RCC 7860 (cell line): ENCODE measurements at regions not wholly inside any gene's neighbourhood (a gene's known extent, or its start where the extent isn't known, plus 50 kb on each side); places are given as distances from the start of the nearest gene placed in this dataset.

Source experiments
- DNase-seq: peaks from one replicate; pipeline ENCODE4 v3.0.0-alpha.2; 2015; ENCODE audit warnings: low spot score
- FAIRE-seq: peaks from 2 replicates; lab custom pipeline; 2012; peaks lifted over from hg19 to GRCh38; lab: Jason Lieb, UNC

DNA sequence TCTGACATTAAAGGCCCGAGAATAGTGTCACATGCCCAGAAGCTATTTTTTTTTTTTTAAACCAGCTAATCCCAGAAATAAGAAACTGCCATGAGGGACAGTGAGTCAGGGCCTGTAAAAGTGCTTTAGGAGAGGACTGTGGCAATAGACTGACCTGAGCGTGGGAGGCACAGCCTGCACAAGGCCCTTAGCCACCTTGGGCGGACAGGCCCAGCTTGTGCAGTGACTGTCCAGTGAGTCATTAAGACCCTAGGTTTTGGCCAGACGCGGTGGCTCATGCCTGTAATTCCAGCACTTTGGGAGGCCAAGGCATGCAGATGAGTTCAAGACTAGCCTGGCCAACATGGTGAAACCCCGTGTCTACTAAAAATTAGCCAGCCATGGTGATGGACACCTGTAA lies 343.0 kb upstream of the ZFHX3 start:
- peak; percentile 98 for DNase-seq
- peak; percentile 96 for FAIRE-seq

DNA sequence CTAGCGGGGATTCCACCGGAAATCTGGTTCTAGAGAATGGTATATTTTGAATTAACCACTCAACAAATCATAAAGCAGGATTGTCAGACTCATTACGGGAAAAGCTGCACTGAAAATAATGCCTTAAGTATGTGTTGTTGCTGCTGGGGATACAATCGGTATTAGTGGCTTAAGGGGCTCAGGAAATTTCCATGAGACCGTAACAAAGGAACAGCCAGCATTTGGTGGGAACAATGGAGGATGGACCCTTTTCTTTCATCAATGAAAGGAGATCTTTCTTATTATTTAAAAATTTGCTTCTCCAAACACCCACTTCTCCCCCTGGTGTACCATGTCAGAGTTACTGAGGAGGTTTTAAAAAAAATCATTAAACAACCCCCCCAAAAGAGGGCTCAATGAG lies 342.6 kb upstream of the ZFHX3 start:
- FAIRE-seq (no peak), DNase-seq (no peak)

DNA sequence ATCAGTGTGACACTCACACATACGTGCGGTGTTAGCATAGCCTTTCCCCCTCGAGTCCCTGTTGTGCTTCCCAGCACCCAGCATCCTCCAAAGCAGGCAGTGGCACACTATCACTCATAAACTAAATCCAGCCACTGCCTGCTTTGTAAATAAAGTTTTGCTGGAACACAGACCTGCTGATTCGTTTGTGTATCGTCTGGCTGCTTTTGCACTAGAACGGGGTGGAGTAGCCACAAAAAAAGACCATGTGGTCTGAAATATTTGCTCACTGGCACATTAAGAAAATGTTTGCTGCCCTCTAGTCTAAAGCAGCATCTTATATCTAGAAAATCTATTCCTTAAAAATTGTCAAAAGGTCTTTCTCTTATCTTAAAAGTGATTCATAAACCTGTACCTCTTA lies 341.2 kb upstream of the ZFHX3 start:
- DNase-seq (no peak), FAIRE-seq (no peak)

DNA sequence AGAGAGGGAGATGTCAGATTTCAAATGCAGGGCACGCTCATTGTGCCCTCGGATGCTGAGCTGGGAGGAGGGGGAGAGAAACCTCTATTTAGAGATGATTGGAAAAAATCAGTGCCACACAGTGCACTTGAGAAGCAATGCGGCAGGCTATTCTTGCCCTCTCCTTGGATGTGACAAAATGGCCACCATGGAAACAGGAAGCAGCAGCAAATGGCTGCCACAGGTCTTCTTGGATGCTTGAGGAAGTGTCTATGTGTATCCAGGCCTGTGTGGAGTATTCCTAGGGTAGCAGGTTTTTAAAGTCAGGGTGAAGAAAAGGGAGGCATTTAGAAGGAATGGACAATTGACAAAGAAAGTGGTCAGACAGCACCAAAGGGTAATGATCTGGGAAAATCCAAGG lies 340.1 kb upstream of the ZFHX3 start:
- DNase-seq (no peak), FAIRE-seq (no peak)

DNA sequence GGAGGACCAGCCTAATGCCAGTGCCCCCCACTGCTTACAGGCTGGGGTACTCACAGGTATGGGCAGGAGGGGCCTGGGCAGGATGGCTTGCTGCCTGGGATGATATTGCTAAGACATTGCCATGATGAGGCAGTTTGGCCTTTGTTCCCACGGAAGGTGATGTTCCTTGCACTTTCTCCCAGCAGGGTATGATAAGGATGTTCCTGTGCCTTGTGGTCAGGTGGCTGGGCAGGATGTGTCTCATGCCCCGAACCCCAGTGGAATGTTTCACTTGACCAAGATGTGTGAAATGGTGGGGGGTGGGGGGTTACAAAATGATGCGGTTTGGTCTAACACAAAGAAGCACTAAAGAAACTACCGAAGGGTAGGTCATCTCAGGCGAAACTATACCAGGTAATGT lies 337.8 kb upstream of the ZFHX3 start:
- peak; percentile 76 for FAIRE-seq
- peak; percentile 83 for DNase-seq

DNA sequence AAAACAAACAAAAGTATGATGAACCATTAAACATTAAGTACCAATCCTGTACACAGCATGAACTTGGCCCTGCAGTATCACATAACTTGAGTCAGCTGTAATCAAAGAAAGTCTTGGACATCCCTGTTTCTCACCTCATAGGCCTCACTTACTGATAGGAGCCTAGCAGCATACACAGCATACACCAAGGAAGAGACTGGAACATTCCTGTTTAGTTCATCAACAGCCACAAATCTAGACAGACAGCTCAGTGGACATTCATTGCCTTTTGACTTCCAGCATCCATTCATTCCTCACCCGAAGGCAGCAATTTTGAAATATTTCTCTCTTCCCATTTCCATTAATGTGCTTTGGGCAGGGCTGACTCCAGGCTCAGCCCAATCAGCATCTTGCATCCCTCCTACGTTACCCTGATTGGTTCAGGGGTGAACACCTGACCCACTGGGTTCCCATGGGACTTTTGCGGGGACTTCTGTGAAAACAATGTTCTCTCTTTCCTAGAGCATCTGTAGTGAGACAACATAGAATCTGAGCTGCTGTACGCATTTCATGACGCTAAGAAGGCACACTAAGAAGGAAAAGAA lies 336.7 kb upstream of the ZFHX3 start:
- FAIRE-seq (no peak), DNase-seq (peak; percentile 17)

DNA sequence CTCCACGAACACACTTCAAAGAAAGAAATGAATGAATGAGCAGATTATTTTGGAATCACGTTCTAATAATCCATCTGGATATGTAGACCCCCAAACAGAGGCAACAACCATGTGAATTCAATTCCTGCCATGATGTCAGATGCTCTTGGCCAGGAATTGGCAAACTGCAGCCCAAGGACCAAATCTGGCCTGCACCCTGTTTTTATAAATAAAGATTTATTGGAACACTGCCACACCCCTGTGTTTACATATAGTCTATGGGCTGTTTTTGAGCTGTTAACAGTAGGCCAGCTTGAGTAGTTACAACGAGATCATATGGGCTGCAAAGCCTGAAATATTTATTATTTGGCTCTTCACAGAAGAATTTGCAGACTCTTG lies 336.0 kb upstream of the ZFHX3 start:
- DNase-seq, result no peak
- no peak for FAIRE-seq

DNA sequence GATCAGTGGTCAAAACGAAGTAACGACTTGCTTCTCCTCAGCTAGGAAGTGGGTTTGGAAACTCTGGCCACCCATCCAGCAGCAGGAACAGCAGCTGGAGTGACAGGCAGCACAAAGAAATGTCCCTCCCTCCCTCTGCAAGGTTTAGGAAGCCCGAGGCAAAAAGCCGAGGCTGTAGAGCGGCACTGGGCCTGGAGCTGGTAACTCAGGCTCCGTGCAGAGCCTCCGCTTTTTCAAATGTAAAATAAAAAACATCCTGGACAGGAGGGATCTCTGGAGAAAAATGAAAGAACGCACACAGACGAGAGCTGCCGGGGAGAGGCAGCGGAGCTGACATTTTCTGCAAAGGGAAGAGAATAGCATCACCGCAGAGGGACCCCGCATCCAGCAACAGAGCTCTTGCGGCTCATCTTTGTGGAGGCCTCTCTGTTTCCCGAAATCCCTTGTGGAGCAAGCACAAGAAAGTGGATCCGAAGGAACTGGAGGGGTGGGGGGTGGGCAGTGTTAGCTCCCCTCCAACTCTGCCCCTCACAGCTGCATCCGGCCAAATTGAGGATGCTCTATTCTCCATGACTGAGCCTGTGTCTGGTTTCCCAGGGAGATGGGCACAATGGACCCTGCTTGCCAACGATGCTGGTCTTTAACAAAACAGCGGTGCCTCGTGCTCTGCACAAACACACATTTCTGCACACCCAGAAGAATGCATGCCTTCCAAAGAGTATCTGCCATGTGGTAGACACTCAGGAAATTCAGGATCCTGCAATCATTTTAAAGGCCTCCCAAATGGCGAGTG lies 335.5 kb upstream of the ZFHX3 start:
- no peak for FAIRE-seq
- no peak for DNase-seq

DNA sequence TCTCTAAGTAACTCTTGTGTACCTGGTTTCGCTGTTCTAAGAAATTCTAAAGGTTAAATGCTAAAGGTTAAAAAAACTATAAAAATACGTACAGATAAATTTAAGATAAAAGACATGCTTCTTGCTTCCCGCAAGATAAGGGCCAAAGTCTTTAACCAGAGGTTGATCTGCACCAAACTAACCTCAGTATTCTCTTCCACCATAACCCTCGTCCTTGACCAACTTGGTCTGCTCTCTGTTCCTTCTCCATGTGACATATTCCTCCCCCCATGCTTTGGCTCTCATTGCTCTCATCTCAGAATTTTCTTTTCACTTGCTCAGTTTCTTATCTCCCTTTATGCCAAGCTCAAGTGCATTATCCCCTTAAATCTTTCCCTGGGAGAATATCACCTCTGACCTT lies 330.5 kb upstream of the ZFHX3 start:
- DNase-seq, result no peak
- FAIRE-seq, result no peak

DNA sequence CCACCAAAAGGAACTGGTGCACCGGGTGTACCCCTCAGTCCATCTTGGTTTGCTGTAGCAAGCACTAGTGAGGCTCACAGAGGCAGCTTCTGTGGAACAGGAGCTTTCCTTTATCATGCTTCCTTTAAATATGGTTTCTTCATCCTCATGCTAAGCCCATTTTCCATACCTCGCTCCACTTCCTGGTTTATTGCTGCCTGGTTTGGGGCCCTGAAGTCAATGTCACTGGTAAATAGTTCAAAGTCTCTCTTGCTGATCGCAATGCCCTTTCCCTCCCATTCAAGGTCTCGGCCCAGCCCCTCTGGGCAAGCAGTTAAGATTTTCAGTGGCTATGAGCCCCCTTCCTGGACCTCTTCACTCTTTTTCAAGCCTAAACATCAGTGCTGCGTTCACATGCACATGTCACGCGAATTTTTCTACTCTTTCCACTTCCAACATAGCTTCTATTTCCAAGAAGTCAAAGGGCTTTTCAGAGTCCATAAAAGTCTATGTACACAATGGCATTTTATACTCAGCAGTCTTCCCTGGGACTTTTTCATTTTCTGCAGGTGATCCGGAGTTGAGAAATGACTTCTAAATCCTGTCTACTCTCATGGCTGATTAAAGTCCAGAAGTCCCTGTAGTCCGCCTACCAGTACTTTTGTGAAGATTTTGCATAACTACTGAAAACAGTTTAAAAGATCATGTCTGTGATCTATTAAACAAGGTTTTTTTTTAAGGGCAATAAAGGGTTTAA lies 323.8 kb upstream of the ZFHX3 start:
- no peak for DNase-seq
- no peak for FAIRE-seq

DNA sequence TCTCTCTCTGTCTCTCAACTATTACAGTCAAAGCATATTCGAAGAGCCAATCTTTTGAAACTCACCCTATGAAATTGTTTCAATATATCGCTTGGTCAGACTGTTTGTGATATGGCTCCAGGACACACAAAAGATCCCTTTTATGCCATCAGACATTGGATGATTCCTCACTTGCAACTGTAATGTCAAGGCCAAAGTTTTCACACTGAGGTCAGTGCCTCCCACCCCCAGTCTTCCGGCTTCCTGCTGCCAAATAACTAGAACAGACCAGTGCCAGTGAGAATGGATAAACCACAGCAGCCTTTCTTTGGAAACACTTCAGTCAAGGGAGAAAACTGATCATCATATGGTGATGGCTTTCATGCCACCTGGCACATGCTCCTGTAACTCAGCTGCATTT lies 321.9 kb upstream of the ZFHX3 start:
- FAIRE-seq, result no peak
- no peak for DNase-seq

DNA sequence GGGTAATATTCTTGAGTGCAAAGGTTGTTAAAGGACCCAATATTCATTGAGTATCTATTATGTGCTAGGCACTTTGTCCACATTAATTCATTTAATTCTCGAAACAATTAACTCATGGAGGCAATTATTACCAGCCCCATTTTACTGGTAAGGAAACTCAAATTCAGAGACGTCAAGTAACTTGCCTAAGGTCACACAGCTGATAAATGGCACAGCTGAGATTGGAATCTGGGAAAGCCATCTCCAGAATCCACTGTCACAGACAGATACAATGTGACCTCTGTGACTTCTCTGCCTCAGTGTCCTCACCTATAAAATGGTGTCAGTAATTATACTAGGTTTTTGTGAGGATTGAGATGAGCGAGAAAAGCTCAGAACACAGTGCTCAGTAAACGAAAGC lies 320.8 kb upstream of the ZFHX3 start:
- FAIRE-seq, result no peak
- DNase-seq, result no peak

DNA sequence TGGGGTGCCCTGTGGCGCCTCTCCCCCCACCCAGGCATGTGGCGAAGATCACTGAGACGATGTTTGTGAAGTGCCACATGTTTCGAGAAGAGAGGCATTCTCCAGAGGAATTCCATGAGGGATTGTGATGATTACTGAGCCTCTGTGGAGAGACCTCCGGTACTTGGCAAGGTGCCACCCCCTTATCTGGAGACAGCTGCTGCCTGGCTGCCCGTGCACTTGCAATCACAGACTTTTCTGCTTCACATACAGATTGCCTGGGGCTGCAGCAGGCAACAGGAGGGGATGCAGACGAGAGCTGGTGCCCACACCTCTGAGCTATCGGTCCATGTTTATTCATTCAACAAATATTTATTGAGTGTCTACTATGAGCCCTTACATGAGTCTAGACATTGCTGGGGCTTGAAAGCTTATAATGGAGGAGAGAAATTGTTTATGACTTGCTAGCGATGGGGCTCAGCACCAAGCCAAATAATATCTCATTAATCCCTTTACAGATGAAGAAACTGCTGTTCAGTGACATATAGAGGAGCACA lies 317.2 kb upstream of the ZFHX3 start:
- DNase-seq (peak; percentile 23), FAIRE-seq (no peak)

DNA sequence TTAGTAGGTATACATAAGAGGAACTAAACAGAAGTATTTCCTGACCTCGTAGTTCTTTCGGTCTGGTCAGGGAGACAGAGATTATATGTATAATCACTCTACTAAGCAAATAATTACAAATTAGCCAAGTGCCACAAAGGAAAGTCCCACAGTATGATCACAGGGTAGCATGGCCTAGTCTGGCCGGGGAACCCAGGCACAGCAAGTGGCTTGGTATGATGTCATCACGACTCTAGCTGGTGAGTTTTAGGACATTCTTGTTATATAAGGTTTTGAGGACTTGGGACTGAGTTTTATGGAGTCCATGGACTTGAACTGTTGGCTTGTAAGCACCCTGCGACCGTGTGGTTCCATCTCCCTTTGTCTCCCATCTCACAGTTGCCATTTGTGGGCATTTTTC lies 316.5 kb upstream of the ZFHX3 start:
- no peak for DNase-seq
- FAIRE-seq, result no peak

DNA sequence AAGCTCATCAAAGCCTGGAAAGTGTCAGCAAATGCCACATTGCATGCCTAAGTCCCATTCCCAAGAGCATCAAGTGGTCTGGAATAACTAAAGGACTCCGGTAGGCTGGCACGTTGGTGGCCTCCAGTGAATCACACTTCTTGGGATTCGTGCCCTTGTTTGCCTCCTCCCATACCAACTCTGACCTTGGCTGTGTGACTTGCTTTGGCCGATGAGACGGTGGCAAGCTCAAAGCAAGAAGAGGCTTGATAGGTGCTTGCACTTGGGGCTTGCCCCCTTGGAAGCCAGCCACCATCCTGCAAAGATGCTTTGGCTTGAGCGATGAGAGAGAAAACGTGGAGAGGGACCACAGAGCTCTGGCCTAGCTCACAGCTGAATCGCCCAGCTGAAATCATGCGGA lies 313.1 kb upstream of the ZFHX3 start:
- DNase-seq, result no peak
- no peak for FAIRE-seq

DNA sequence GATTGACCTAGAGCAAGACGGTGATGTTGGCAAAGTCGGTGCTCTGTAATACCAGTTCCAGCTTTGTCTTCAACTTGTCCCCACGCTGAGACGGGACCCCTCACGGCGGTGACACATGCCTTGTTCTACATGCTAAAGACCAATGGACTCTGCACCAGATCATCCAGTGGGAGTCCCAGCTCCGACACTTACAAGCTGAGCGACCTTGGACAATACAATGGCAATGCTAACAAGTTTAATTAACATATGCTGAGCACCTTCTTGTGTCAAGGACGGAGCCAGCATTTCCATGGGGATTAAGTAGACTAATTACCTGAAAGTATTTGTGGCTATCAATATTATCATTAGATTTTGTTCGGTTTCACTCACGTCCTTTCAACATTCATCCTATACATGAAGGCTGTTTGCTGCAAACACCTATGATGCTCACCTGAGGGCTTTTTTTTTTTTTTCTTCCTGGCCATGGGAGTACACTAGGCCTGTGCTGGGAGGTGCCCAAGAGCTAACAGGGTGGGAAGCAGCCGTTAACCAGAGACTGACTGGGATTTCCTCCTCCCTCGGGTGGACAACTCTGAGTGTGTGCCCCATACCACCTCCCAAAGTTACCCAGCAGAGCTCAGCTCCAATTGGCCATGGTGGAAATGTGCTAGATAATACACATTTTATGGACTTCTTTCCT lies 308.6 kb upstream of the ZFHX3 start:
- DNase-seq (no peak), FAIRE-seq (no peak)

DNA sequence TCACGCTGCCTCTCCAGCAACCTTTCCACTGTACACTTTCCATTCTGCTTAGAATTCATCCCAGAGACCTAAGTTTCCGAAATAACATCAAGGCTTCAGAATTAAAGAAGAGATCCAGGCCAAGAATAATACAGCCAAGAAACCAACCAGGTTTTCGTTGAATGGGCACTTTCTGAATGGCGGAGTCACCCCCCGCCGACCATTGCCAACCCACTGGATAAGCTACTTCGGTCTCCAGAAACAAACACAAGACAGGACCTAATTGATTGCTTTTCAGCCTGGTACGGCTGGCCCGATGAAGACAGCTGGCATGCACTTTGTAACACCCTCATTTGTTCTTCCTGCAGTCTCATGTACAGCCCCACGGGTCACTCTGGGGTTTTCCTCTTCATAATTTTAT lies 308.1 kb upstream of the ZFHX3 start:
- no peak for FAIRE-seq

DNA sequence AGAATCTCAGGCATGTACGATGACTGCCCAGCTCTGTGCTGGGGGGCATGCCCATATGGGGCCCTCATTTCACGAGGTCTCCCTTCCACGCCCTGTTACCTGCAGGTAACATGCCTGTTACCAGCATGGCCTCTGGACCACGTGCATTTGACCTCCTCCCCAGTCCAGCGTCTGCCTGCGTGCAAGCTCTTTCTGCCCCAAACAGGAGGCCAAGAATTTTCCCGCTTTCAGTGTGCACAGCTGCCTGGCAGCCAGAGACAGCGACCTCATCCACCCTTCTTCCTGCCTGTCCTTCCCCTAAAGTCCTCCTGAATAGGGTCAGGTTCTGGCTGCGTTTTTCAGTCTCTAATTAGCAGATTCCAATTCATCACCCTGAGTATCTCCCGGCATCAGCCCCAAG lies 306.5 kb upstream of the ZFHX3 start:
- DNase-seq (no peak), FAIRE-seq (no peak)

More for the DNA sequence above, 308.1 kb upstream of the ZFHX3 start:
- DNase-seq, result no peak

DNA sequence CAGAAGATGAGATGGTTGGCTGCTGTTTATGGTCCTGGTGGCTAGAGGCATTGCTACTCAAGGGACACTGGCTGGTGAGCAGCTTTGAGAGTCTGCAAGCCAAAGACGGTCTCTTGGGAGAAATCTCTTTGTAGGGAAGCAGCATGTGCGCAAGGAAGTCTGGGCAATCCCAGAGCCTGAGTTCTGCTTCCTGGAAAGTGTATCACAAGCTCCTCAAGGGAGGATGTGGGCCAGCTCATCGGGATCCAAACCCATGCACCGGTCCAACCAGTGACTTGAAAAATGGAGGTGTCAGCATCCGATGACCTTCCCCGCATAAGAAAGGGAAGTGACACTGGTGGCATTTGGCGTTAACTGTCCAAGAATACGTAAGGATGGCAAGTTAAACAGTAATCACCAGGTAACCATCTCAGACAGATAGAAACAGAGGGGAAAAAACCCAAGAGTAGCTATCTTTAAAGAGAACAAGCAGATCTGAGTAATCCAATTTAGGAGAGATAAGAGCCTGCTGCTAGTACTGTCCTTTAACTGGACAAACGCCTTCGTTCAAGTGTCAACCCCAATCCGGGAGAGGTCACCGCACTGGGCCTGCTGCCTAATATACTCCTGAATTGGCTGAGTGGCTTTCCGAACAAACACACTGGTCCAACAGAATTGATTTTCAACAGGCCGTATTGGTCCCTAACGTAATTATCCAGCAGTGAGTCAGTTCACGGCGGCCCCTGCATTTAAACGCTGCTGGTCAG lies 303.0 kb upstream of the ZFHX3 start:
- DNase-seq (no peak), FAIRE-seq (no peak)

DNA sequence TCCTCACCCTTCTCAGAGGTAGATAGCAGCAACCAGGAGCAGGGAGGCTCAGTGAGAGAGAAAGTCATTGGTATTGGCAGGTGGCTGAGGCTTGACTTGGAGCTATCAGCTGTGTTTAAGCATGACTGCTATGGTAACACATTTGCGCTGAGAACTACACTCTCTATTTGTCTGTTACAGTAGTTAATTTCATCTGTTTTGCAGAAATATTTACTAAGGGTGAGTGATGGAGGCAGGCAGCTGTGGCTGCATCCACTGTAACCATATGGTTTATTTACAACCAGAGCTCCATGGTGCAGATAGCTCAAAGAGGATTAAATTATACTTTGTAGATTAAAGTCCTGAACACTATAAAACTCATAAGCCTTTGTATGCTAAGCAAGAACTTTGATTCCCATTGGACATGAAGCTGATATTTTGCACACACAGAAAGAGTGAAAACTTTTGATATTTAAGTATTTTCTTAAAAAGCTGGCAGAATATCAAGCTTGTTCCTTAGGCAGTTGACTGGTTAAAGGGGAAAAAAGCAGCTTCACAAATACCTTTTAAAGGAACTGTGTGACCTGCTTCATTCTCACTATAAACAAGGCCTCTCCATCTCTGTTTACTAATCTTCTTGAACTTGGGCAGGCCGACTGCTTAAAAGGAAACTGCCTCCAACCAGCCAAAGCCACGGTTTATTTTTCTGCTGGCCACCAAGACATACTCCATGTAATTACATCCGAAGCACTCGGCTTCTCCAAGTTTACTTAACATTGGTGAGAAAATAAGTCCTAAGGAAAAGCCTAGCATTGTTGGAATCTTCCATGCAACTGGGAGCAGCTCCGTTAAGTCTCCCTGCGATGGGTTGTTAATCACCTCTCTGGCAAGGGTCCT lies 299.8 kb upstream of the ZFHX3 start:
- FAIRE-seq, result no peak

More for the DNA sequence above, 299.8 kb upstream of the ZFHX3 start:
- DNase-seq, result no peak
